Fibroblast of lung (primary cell): ENCODE measurements at regions not wholly inside any gene's neighbourhood (a gene's known extent, or its start where the extent isn't known, plus 50 kb on each side); places are given as distances from the start of the nearest gene placed in this dataset.

ENCODE experiments used
- EZH2 ChIP-seq: IDR thresholded peaks from 2 replicates; pipeline ENCODE4 v1.5.1; 2012; ENCODE audit warnings: low read length, control low read depth, mild to moderate bottlenecking; ENCODE audit errors: missing control alignments
- TF ChIP-seq, protein P1 (sequence below), 2 donors: IDR thresholded peaks in 1 of 2; conservative IDR thresholded peaks in 1 of 2; 1 replicate in 1 of 2; 2 replicates in 1 of 2; pipeline ENCODE4 v1.5.1; 2011 to 2012; ENCODE audit warnings: low read length in 2 of 2, control low read depth in 1 of 2, inconsistent platforms in 1 of 2, low read depth in 1 of 2, mild to moderate bottlenecking in 1 of 2

DNA sequence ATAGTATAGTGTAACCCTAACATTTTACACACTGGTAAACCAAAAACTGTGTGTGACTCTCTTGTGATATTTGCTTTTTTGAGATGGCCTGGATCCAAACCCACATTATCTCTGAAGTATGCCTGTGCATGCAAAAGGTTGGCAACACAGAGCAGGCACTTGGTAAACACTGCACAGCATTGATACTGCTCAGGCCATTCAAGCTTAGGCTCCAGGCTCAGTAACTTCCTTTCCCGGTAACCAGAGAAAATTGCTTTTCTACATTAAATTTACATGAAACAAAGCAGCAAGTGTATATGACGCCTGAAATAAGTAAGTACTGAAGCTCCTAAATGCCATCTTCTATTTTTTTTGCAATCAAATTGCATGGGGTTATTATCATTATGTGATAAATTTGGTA lies 205.7 kb downstream of the EPM2A start:
- TF ChIP-seq, protein P1, sequence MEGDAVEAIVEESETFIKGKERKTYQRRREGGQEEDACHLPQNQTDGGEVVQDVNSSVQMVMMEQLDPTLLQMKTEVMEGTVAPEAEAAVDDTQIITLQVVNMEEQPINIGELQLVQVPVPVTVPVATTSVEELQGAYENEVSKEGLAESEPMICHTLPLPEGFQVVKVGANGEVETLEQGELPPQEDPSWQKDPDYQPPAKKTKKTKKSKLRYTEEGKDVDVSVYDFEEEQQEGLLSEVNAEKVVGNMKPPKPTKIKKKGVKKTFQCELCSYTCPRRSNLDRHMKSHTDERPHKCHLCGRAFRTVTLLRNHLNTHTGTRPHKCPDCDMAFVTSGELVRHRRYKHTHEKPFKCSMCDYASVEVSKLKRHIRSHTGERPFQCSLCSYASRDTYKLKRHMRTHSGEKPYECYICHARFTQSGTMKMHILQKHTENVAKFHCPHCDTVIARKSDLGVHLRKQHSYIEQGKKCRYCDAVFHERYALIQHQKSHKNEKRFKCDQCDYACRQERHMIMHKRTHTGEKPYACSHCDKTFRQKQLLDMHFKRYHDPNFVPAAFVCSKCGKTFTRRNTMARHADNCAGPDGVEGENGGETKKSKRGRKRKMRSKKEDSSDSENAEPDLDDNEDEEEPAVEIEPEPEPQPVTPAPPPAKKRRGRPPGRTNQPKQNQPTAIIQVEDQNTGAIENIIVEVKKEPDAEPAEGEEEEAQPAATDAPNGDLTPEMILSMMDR (conservative IDR thresholded peaks at IDR 0.05 in 1 of 2, IDR thresholded peaks at IDR 0.05 in 1 of 2; ENCODE audit: low read depth in 1 of 2, low read length in 2 of 2): no peak
- no peak for TF ChIP-seq EZH2
